ENCODE measurements at regions not wholly inside any gene's neighbourhood (a gene's known extent, or its start where the extent isn't known, plus 50 kb on each side); places are given as distances from the start of the nearest gene placed in this dataset.
"Not testable (repeated sequence)": the region's sequence is repeated elsewhere in the genome, so short reads cannot be mapped to it uniquely, and the experiment has no call there.

- Histone ChIP-seq H3K4me3 (replicated peaks; ENCODE audit: low read depth, low read length) (no peak overlapping the region), H3K36me3 (ENCODE audit: control insufficient read depth, insufficient read depth, low read length) (no peaks in the 10 kb centered on the region), H3K27me3 (replicated peaks; ENCODE audit: control insufficient read depth, insufficient read depth, low read length) (no peaks in the 10 kb centered on the region; the same call in 1 of the 2 replicates)
- DNase-seq (ENCODE audit: extremely low read depth, insufficient read length) = no peak
- TF ChIP-seq, protein P1, sequence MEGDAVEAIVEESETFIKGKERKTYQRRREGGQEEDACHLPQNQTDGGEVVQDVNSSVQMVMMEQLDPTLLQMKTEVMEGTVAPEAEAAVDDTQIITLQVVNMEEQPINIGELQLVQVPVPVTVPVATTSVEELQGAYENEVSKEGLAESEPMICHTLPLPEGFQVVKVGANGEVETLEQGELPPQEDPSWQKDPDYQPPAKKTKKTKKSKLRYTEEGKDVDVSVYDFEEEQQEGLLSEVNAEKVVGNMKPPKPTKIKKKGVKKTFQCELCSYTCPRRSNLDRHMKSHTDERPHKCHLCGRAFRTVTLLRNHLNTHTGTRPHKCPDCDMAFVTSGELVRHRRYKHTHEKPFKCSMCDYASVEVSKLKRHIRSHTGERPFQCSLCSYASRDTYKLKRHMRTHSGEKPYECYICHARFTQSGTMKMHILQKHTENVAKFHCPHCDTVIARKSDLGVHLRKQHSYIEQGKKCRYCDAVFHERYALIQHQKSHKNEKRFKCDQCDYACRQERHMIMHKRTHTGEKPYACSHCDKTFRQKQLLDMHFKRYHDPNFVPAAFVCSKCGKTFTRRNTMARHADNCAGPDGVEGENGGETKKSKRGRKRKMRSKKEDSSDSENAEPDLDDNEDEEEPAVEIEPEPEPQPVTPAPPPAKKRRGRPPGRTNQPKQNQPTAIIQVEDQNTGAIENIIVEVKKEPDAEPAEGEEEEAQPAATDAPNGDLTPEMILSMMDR (IDR thresholded peaks at IDR 0.05; ENCODE audit: insufficient read depth, low read length, poor library complexity, severe bottlenecking) = no peak
Measured at GRCh38 chr6:131336596-131336995, 201.3 kb downstream of the AKAP7 start.

GRCh38 chr6:131346896-131347295 lies 211.6 kb downstream of the AKAP7 start:
- H3K36me3 ChIP-seq (ENCODE audit: control insufficient read depth, insufficient read depth, low read length); DNase-seq (ENCODE audit: extremely low read depth, insufficient read length); H3K27me3 ChIP-seq (replicated peaks; ENCODE audit: control insufficient read depth, insufficient read depth, low read length); H3K4me3 ChIP-seq (replicated peaks; ENCODE audit: low read depth, low read length): not testable (repeated sequence)

- Histone ChIP-seq H3K36me3 (ENCODE audit: control insufficient read depth, insufficient read depth, low read length) (no peaks in the 10 kb centered on the region), H3K4me3 (replicated peaks; ENCODE audit: low read depth, low read length) (no peak overlapping the region), H3K27me3 (replicated peaks; ENCODE audit: control insufficient read depth, insufficient read depth, low read length) (no peaks in the 10 kb centered on the region)
- TF ChIP-seq, protein P1 (IDR thresholded peaks at IDR 0.05; ENCODE audit: insufficient read depth, low read length, poor library complexity, severe bottlenecking) = no peak
- no peak for DNase-seq (ENCODE audit: extremely low read depth, insufficient read length)
Measured at GRCh38 chr6:131348572-131348971, 213.3 kb downstream of the AKAP7 start.

DNA sequence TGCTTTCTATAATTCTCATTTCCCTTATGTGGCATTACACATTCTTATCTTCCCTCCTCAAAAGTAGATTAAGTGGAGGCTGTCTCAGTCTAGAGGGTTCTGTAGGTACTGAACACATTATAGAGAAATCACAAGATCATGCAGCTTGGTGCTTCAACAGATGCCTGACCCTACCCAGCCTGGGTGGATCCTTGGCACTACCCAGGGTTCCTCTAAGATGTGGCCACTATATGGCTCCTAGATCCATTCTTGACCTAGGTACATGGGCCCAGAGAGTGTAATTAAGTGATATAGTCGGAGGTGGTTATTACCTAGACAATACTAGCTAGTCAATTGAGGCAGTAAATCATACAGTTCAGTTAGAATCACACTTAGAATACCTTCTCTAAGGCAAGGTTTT lies 213.9 kb downstream of the AKAP7 start:
- TF ChIP-seq, protein P1 (IDR thresholded peaks at IDR 0.05; ENCODE audit: insufficient read depth, low read length, poor library complexity, severe bottlenecking) = no peak
- no peaks in the 10 kb centered on the region for H3K27me3 ChIP-seq (replicated peaks; ENCODE audit: control insufficient read depth, insufficient read depth, low read length)
- no peak overlapping the region for H3K4me3 ChIP-seq (replicated peaks; ENCODE audit: low read depth, low read length)
- no peaks in the 10 kb centered on the region for H3K36me3 ChIP-seq (ENCODE audit: control insufficient read depth, insufficient read depth, low read length)
- no peak for DNase-seq (ENCODE audit: extremely low read depth, insufficient read length)

DNA sequence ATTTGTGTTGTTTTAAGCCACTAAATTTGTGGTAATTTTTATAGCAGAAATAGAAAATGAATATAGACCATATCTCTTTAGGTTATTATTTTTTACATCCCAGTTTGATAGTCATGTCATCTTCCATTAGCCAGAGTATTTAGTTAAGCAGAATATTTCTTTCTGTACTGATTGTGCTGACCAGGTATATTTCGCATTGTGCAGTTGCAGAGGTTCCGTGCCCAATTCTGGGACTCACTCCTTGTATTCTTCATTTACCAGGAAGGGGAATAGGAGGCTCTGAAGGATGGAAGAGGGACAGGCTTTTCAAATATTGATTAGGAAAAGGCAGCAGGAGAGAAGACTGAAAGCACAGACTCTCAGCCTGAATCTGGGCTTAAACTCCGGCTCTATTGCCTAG lies 217.8 kb downstream of the AKAP7 start:
- Histone ChIP-seq H3K4me3 (replicated peaks; ENCODE audit: low read depth, low read length) (no peak overlapping the region), H3K36me3 (ENCODE audit: control insufficient read depth, insufficient read depth, low read length) (no peaks in the 10 kb centered on the region), H3K27me3 (replicated peaks; ENCODE audit: control insufficient read depth, insufficient read depth, low read length) (no peaks in the 10 kb centered on the region)
- TF ChIP-seq, protein P1 (IDR thresholded peaks at IDR 0.05; ENCODE audit: insufficient read depth, low read length, poor library complexity, severe bottlenecking) = no peak
- DNase-seq (ENCODE audit: extremely low read depth, insufficient read length) = no peak

GRCh38 chr6:131353876-131354275 lies 218.6 kb downstream of the AKAP7 start:
- no peaks in the 10 kb centered on the region for H3K27me3 ChIP-seq (replicated peaks; ENCODE audit: control insufficient read depth, insufficient read depth, low read length)
- TF ChIP-seq, protein P1 (IDR thresholded peaks at IDR 0.05; ENCODE audit: insufficient read depth, low read length, poor library complexity, severe bottlenecking) = no peak
- DNase-seq (ENCODE audit: extremely low read depth, insufficient read length) = no peak
- H3K4me3 ChIP-seq (replicated peaks; ENCODE audit: low read depth, low read length) = no peak overlapping the region
- no peaks in the 10 kb centered on the region for H3K36me3 ChIP-seq (ENCODE audit: control insufficient read depth, insufficient read depth, low read length)
